GM19043 (cell line): ENCODE measurements at regions not wholly inside any gene's neighbourhood (a gene's known extent, or its start where the extent isn't known, plus 50 kb on each side); places are given as distances from the start of the nearest gene placed in this dataset.

ENCODE experiments used
- ATAC-seq: cut with Tn5 transposase; IDR thresholded peaks from one replicate; pipeline ENCODE4 v1.9.1; 2021; ENCODE audit warnings: low read depth; ENCODE audit not compliant: unreplicated experiment

DNA sequence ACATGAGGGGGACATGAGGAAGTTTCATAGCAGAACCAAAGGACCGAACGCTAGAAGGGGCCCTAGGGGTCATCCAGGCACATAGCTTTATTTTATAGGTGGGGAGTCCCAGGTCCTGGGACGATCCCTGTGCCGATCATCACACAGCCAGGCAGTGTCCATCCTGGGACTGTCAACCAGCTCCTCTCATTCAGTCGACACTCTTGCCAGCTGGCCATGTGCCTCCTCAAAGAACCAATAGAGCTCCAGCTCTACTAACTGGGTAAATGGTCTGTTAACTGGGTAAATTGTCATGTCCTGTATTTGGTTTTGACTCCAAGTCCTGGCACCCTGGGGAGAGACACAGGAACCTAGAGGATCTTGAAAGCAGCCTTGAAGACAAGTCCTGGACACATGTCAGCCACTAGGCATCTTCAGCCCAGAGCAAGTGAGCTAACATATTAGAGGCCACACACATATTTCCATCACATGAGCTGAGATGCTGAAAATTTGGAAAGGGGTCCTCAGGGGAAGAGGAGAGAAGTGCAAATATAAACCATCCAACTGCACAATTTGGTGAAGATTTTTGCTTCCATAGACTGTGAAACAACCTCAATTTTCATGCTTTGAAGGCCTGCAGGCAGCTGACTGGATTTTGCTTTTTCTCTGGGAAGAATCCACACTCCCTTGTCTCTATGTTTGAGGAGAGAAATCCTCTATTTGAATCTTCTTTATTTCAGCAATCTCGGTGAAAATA, 361.1 kb upstream of the SLC14A2 start:
- no peak for ATAC-seq

GRCh38 chr18:45254709-45255082, 360.6 kb upstream of the SLC14A2 start:
- ATAC-seq = no peak

- no peak for ATAC-seq
These were observed 359.9 kb upstream of the SLC14A2 start for GRCh38 chr18:45255197-45255890.

DNA sequence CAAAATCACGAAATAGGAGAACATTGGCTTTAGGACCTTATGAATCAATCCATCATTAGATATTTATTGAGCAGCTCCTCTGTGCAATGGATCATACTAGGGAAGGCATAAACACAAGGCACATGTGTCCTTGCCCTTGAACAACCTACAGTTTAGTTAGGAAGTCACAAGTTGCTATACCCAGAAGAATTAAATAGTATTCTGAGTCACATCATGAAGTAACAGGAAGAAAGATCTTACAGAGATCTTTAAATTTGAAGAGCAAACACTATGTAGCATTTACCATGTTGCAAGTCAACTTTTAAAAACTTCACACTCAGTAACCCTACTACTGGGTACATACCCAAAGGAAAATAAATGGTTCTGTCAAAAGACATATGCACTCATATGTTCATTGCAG, 355.2 kb upstream of the SLC14A2 start:
- ATAC-seq = no peak

DNA sequence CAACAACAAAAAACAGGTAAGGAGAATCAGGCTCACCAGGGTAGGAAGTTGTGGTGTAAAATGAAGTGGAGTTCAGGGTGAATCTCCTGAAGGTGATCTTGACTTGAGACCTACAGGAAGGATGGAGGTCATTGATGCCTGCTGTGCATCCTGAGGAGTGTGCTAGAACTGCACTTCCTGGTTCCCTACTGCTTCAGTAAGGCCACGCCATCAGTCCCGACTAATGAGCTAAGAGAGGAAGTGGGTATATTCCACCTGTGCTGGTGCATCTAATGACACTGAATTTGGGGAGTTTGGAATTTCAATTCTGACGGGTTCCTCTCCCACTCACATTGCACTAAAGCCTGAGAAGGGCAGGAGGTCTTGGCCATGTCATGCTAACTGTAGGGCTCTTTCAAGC, 349.3 kb upstream of the SLC14A2 start:
- ATAC-seq = no peak

DNA sequence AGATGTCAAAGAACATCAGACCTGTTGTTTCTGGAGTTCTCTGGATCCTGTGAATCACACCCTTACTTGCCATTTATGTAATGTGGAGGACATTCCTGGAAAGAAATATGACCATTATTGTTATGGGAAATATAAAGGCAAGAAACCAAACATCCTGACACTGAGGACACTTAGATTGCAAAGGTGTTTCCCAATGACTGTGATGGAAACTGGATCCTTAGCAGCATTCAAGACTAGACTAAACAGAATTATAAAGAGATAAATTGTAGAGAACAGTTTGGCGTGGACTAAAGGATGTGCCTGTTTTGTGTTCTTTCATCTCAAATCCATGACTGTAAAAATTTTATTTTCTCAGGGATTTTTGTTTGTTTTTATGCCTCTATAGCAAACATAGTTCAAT, 347.7 kb upstream of the SLC14A2 start:
- ATAC-seq = no peak

- ATAC-seq = no peak
These were observed 346.7 kb upstream of the SLC14A2 start for GRCh38 chr18:45268583-45268982.

GRCh38 chr18:45270289-45270771, 344.9 kb upstream of the SLC14A2 start:
- no peak for ATAC-seq

- ATAC-seq = no peak
These were observed 341.2 kb upstream of the SLC14A2 start for GRCh38 chr18:45274026-45274425.

DNA sequence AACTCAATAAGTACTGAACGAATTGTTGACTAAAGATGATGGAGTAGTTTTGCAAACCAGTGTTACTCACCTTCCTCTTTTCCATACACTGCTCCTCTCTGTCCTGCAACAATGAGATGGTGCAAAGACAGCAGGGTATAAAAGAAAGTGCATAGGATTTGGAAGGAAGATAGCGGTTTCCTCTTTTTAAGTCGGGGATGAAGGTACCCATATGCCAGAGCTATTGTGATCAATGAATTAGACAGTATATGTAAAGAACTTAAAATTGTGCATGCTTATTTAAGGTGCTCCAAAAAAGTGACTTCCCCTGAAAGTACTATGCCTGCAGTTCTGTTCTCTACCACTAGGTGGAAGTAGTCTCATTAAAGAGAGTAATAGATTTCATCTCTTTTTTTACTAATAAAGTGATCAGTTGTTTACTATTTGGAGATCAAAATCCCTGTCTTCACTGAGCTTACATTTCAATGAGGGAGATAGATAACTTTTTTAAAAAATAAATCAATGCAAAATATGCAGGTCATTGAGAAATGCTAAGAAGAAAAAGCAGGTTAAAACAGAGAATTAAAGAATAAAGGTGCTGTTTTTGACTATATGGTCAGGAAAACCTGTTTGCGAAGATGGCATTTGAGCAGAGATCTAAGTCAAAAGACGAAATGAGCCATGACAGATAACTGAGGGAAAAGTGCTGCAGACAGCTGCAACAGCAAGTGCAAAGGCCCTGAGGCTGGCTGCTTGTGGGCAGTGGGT, 339.7 kb upstream of the SLC14A2 start:
- ATAC-seq = no peak

DNA sequence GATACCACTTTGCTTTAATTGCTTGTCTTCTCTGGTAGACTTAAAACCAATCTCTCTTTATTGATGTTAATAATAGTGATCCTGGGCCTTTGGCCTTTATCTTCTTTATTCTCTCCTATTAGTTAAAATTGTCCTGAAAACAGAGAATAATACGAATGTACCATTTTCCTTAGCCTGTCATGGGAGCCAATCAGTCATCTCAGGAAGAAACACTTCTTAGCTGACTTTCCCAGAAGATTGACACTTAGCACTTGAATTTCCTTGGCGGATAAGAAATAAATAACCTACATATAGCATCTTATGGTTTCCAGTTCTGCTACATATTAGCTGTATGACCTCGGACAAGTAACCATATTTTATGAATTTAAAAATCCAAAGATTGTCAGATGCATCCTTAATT, 338.4 kb upstream of the SLC14A2 start:
- no peak for ATAC-seq

- ATAC-seq = no peak
These were observed 337.4 kb upstream of the SLC14A2 start for GRCh38 chr18:45277908-45278307.

DNA sequence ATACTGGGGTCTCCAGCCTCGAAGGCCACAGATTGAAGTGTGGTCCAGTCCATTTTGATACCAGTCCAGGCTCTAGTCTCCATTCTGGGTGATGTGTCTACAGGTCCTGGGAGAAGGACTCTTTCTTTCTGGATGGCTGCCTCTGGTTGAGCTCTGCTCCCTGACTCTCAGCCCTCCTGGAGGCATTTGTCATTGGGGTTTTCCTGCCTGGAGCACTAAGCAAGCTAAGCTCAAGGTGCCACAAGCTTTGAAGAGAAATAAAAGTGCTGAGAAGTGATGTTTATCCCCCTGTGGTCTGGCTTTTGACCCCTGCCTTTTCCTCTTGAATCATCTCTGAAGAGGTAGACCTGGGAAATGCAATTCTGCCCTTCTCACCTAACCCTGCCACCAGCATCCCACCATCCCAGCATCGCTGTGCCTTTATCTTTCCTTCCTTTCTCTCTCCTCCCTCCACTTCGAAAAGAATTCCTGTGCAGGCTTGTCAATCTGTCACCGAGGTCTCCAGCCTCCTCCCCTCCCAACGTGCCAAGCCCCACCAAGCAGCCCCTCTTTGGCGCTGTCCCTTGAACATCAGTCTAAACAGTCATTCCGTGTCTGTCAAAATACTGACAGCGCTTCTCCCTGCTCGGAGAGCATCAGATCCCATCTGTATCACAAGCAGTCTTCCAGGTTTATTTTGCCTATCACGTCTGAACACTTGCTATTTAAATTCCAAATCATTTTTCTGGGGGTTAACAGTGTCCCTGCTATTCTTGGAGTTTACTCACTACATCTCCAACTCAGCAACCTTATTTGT, 334.6 kb upstream of the SLC14A2 start:
- ATAC-seq = no peak

DNA sequence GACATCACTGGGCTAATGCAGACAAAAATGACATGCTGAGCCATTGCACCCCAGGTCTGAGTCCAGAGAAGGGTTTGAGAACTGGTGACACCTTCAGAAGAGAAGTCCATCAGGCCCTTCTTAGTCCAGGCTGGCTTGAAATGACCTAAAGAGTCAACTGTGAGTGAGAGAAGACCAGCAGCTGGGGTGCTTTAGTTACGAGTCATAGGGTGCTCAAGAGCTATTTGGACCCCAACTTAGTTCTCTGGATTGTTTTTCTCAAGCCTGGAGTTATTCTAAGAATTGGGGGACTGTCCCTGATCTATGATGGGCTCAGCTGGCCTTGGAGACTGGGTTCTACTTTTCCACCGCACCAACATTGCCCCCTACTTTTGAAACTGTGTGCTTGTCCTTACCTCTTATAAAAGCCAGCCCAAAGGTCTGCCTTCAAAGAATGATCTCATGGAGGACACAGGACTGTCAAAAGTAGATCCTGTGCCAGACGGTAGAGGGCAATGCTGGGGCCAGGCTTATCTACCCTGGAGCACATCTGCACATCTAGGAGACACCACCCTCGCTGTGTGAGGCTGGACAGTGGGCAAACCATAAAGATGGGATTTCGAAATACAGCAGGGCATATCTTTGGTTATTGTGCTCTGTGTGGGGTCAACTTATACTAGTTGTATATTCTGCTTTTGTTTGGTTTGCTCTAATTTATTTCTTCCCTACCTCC, 333.0 kb upstream of the SLC14A2 start:
- ATAC-seq = no peak

GRCh38 chr18:45284174-45284573, 331.1 kb upstream of the SLC14A2 start:
- no peak for ATAC-seq

- no peak for ATAC-seq
These were observed 330.4 kb upstream of the SLC14A2 start for GRCh38 chr18:45284851-45285250.

DNA sequence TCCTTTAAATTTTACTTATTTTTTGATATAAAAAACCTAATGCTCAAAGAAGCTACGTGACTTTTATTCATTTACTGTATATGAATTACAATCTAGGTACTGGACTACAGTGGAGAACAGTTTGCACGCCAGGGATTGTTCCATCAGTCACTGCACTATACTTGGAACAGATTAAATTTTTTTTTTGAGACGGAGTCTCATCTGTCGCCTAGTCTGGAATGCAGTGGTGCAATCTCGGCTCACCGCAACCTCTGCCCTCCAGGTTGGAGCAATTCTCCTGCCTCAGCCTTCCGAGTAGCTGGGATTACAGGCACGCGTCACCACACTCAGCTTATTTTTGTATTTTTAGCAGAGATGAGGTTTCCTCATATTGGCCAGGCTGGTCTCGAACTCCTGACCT, 330.0 kb upstream of the SLC14A2 start:
- no peak for ATAC-seq

GRCh38 chr18:45286431-45286830, 328.8 kb upstream of the SLC14A2 start:
- ATAC-seq = no peak

DNA sequence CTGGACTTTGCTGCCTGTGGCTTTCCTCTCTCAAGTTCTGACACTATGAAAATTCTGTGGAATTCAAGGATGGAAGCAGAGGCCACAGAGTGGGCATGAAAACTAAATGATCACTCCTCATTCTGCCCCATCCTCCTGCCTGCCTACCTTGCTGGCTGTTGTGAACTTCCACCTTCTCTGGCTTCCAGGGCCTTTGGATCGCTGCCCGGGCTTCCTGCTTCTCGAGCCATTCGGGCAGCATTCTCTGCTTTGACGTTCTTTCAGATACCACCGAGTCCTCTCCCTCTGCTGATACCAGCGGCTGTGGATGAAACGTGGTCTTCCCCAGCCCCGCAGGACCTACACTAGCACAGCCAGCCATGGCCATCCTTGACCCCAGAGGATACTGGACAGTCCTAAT, 327.7 kb upstream of the SLC14A2 start:
- ATAC-seq = no peak

DNA sequence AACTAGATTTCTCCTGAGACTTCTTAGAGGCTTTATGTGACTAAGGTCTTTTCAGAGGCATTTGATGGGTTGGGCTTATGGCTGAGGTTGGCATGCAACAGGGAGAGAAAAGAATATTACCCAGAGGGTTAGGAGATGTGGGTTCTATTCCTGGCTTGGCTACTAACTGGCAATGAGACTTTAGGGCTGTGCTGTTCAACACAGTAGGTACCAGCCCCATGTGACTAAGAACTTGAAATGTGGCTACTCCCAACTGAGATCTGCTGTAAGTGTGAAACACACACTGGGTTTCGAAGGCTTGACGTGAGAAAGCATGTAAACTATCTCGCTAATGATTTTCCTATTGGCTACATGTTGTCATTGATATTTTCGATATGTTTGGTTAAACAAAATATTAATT, 324.9 kb upstream of the SLC14A2 start:
- ATAC-seq = no peak
